GM12878 (cell line): ENCODE measurements at regions not wholly inside any gene's neighbourhood (a gene's known extent, or its start where the extent isn't known, plus 50 kb on each side); places are given as distances from the start of the nearest gene placed in this dataset.

Experiments used
- ATAC-seq: fragments of 200-7000 bp; cut with Tn5 transposase; 3 replicates; pipeline ENCODE4 v1.9.1; 2020; ENCODE audit warnings: mild to moderate bottlenecking, moderate library complexity
- BruUV-seq: library from RNA; stranded (reverse); fragments of 400-500 nt; replicated peaks from 2 replicates; lab custom pipeline; 2021; lab: Mats Ljungman, UMichigan
- CTCF ChIA-PET: fragments of 300-600 bp; sonication (Branson Sonifier 250); formaldehyde crosslinking; extraction: SDS; loops from one replicate; lab custom pipeline; 2021; ENCODE audit warnings: inconsistent platforms; lab: Yijun Ruan, JAX
- POLR2A ChIA-PET: fragments of 350-600 bp; formaldehyde crosslinking; extraction: SDS; loops from one replicate; lab custom pipeline; 2021; ENCODE audit warnings: inconsistent platforms; lab: Charles Lee
- RAD21 ChIA-PET: fragments of 300-600 bp; sonication (Branson Sonifier 250); formaldehyde crosslinking; loops from one replicate; lab custom pipeline; 2023; ENCODE audit warnings: antibody characterized with exemption; ENCODE audit not compliant: unreplicated experiment; lab: Charles Lee
- SMC1A ChIA-PET: fragments of 300-600 bp; sonication (Branson Sonifier 250); formaldehyde crosslinking; loops from one replicate; lab custom pipeline; 2023; ENCODE audit not compliant: unreplicated experiment, uncharacterized antibody; lab: Charles Lee
- DNase-seq: peaks from one replicate; pipeline ENCODE4 v3.0.0-alpha.2; 2011; ENCODE audit warnings: low read depth, low spot score
- FAIRE-seq: peaks from 3 replicates; lab custom pipeline; 2011; peaks lifted over from hg19 to GRCh38; lab: Jason Lieb, UNC
- H2AFZ ChIP-seq: 2 replicates; pipeline ENCODE4 v1.6.0; 2011; ENCODE audit warnings: low read depth, low read length, control low read depth; ENCODE audit not compliant: control insufficient read depth
- H3K27ac ChIP-seq: 2 replicates; pipeline ENCODE4 v1.5.1; 2011; ENCODE audit warnings: control low read depth; ENCODE audit not compliant: control insufficient read depth, insufficient read depth
- H3K27me3 ChIP-seq, 2 experiments: replicated peaks in 1 of 2; 2 replicates each; pipeline versions ENCODE4 v1.6.0 to v1.6.1; 2011; ENCODE audit warnings: low read length in 1 of 2; ENCODE audit not compliant: control insufficient read depth in 2 of 2, insufficient read depth in 2 of 2
- H3K36me3 ChIP-seq, 2 experiments: 2 replicates each; pipeline ENCODE4 v1.5.1; 2011; ENCODE audit warnings: low read length in 1 of 2; ENCODE audit not compliant: control insufficient read depth in 2 of 2, insufficient read depth in 2 of 2
- H3K4me1 ChIP-seq: 2 replicates; pipeline ENCODE4 v1.6.1; 2011; ENCODE audit warnings: mild to moderate bottlenecking, low read length, moderate library complexity, mixed read lengths; ENCODE audit not compliant: control insufficient read depth, insufficient read depth
- H3K4me2 ChIP-seq: 2 replicates; pipeline ENCODE4 v1.6.0; 2011; ENCODE audit warnings: control low read depth; ENCODE audit not compliant: control insufficient read depth, insufficient read depth
- H3K4me3 ChIP-seq: fragments of 200-600 bp; sonication (generic); 2 replicates; pipeline ENCODE4 v1.5.1; 2016
- H3K79me2 ChIP-seq: 2 replicates; pipeline ENCODE4 v1.6.0; 2011; ENCODE audit warnings: low read length; ENCODE audit not compliant: control insufficient read depth, insufficient read depth
- H3K9ac ChIP-seq: 2 replicates; pipeline ENCODE4 v1.8.0; 2011; ENCODE audit warnings: low read length, control low read depth, mixed read lengths; ENCODE audit not compliant: control insufficient read depth, insufficient read depth
- H3K9me3 ChIP-seq: replicated peaks from 3 replicates; pipeline ENCODE4 v1.5.1; 2011; ENCODE audit warnings: mild to moderate bottlenecking, low read length; ENCODE audit not compliant: control insufficient read depth, insufficient read depth
- H4K20me1 ChIP-seq: 2 replicates; pipeline ENCODE4 v1.6.0; 2011; ENCODE audit not compliant: control insufficient read depth, insufficient read depth
- BCL3 ChIP-seq: IDR thresholded peaks from 2 replicates; pipeline ENCODE4 v1.6.1; 2011; ENCODE audit warnings: borderline replicate concordance, low read depth, mild to moderate bottlenecking, moderate library complexity, low read length; ENCODE audit not compliant: insufficient read depth, poor library complexity, severe bottlenecking
- DPF2 ChIP-seq: fragments of 450-650 bp; IDR thresholded peaks from 2 replicates; pipeline ENCODE4 v1.6.1; 2017; ENCODE audit warnings: mild to moderate bottlenecking
- ESRRA ChIP-seq: IDR thresholded peaks from 2 replicates; pipeline ENCODE4 v1.6.1; 2012; ENCODE audit warnings: mild to moderate bottlenecking, low read length, improper control_type of control experiment
- IRF3 ChIP-seq: fragments of 450-650 bp; IDR thresholded peaks from 2 replicates; pipeline ENCODE4 v1.6.1; 2014; ENCODE audit warnings: mild to moderate bottlenecking
- JUND ChIP-seq: IDR thresholded peaks from 2 replicates; pipeline ENCODE4 v1.6.1; 2012; ENCODE audit warnings: low read depth, mild to moderate bottlenecking, low read length, improper control_type of control experiment, moderate library complexity
- MYC ChIP-seq: IDR thresholded peaks from 2 replicates; pipeline ENCODE4 v1.6.1; 2011; ENCODE audit warnings: mild to moderate bottlenecking, low read length, moderate library complexity, inconsistent platforms; ENCODE audit not compliant: insufficient read depth, insufficient replicate concordance, insufficient read length, severe bottlenecking
- NFIC ChIP-seq: IDR thresholded peaks from 2 replicates; pipeline ENCODE4 v1.6.1; 2012; ENCODE audit warnings: low read depth, mild to moderate bottlenecking, inconsistent platforms, low read length, moderate library complexity
- NR2C1 ChIP-seq: fragments of 450-650 bp; IDR thresholded peaks from 2 replicates; pipeline ENCODE4 v1.6.1; 2017; ENCODE audit warnings: antibody characterized with exemption, mild to moderate bottlenecking, moderate library complexity
- PKNOX1 ChIP-seq: fragments of 450-650 bp; IDR thresholded peaks from 2 replicates; pipeline ENCODE4 v1.6.1; 2016; ENCODE audit warnings: mild to moderate bottlenecking
- TAF1 ChIP-seq: IDR thresholded peaks from 2 replicates; pipeline ENCODE4 v1.6.1; 2011; ENCODE audit warnings: mild to moderate bottlenecking, low read depth, low read length, borderline replicate concordance
- YBX1 ChIP-seq: fragments of 450-650 bp; IDR thresholded peaks from 2 replicates; pipeline ENCODE4 v1.6.1; 2016; ENCODE audit warnings: antibody characterized with exemption
- WGBS: methylation state at CpG from one replicate; pipeline ENCODE4 v1.1.6; 2016; ENCODE audit warnings: low lambda C conversion rate; ENCODE audit not compliant: insufficient replicate concordance, insufficient coverage; ENCODE audit errors: missing lambda C conversion rate; 5-methylcytosine and 5-hydroxymethylcytosine counted together
- in situ Hi-C: fragments of 300-500 bp; cut with MboI; formaldehyde crosslinking; loops from 9 replicates; pipeline ENCODE4 v1.14.3; 2018; ENCODE audit warnings: mixed read lengths
- intact Hi-C: fragments of 100-400 bp; cut with micrococcal nuclease; formaldehyde crosslinking; loops from one replicate; pipeline ENCODE4 v1.14.2; 2022; ENCODE audit not compliant: unreplicated experiment

GRCh38 chr15:37860896-37861295 is 73.5 kb upstream of the TMCO5A start:
- ChIA-PET CTCF (interaction anchor here (0.6 kb wide), 1 partner anchor 1844 kb away, joined by 3 read pairs; no protein-coding TSS in a partner anchor), POLR2A (no interaction called here), RAD21 (no interaction called here)
- no peaks in the 10 kb centered on the region for H4K20me1 ChIP-seq
- no peak overlapping the region for H3K4me3 ChIP-seq
- intact Hi-C loops: no loop called here
- H3K79me2 ChIP-seq: no peaks in the 10 kb centered on the region
- ATAC-seq: no peak
- H3K4me2 ChIP-seq: no peak overlapping the region
- H3K9ac ChIP-seq: no peak overlapping the region
- H3K9me3 ChIP-seq: no peaks in the 10 kb centered on the region
- 3% methylated on average over 2 of the region's 2 CpGs for WGBS
- BruUV-seq: no TSS peak
- in situ Hi-C loops: no loop called here
- TF ChIP-seq ESRRA (no peak), NR2C1 (no peak), DPF2 (no peak)
- TF ChIP-seq, all 136 proteins: peak for 0
- Histone ChIP-seq H3K36me3 (no peaks in the 10 kb centered on the region), H3K4me1 (no peaks in the 10 kb centered on the region), H3K27ac (no peak overlapping the region), H3K27me3 (no peaks in the 10 kb centered on the region), H2AFZ (no peak overlapping the region)
- FAIRE-seq (no peak), DNase-seq (no peak)
- SMC1A ChIA-PET: interaction anchor here (0.6 to 0.9 kb wide), 3 partner anchors 18 to 383 kb away, joined by 3 read pairs; no protein-coding TSS in a partner anchor

GRCh38 chr15:37865687-37866086 is 68.8 kb upstream of the TMCO5A start:
- WGBS: 4% methylated on average over 1 of the region's 1 CpG

More at GRCh38 chr15:37865687-37866086, 68.8 kb upstream of the TMCO5A start:
- BruUV-seq: no TSS peak
- FAIRE-seq: no peak
- TF ChIP-seq NFIC (no peak), YBX1 (no peak), JUND (no peak), MYC (no peak), TAF1 (no peak), BCL3 (no peak), ESRRA (no peak), PKNOX1 (no peak), IRF3 (no peak)
- TF ChIP-seq, all 136 proteins: peak for 0
- Histone ChIP-seq H3K4me2 (no peak overlapping the region), H4K20me1 (no peaks in the 10 kb centered on the region), H3K4me1 (no peaks in the 10 kb centered on the region), H3K4me3 (no peak overlapping the region), H3K79me2 (no peaks in the 10 kb centered on the region), H3K9ac (no peak overlapping the region), H3K27me3 (no peaks in the 10 kb centered on the region), H3K36me3 (no peaks in the 10 kb centered on the region), H2AFZ (no peak overlapping the region), H3K9me3 (no peaks in the 10 kb centered on the region), H3K27ac (no peak overlapping the region)
- ChIA-PET POLR2A (no interaction called here), RAD21 (no interaction called here), CTCF (no interaction called here), SMC1A (no interaction called here)
- in situ Hi-C loops: no loop called here
- DNase-seq (no peak), ATAC-seq (no peak)
- intact Hi-C loops: no loop called here
